Mesodermal cell (in vitro differentiated cells): ENCODE measurements at regions not wholly inside any gene's neighbourhood (a gene's known extent, or its start where the extent isn't known, plus 50 kb on each side); places are given as distances from the start of the nearest gene placed in this dataset.

Experiments
- H3K27ac ChIP-seq: 2 replicates; pipeline ENCODE4 v1.7.0; 2013; ENCODE audit warnings: mild to moderate bottlenecking, low read depth, low read length, moderate library complexity; ENCODE audit not compliant: severe bottlenecking
- H3K36me3 ChIP-seq: 2 replicates; pipeline ENCODE4 v1.7.1; 2013; ENCODE audit warnings: mild to moderate bottlenecking, low read length, moderate library complexity; ENCODE audit not compliant: control insufficient read depth, insufficient read depth
- H3K4me1 ChIP-seq: one replicate; pipeline ENCODE4 v1.7.1; 2013; ENCODE audit warnings: mild to moderate bottlenecking, low read length; ENCODE audit not compliant: insufficient read depth, control insufficient read depth, poor library complexity, severe bottlenecking
- H3K4me3 ChIP-seq: 2 replicates; pipeline ENCODE4 v1.7.0; 2013; ENCODE audit warnings: low read length, control low read depth, mild to moderate bottlenecking; ENCODE audit not compliant: insufficient read depth, poor library complexity, severe bottlenecking; ENCODE audit errors: extremely low read depth
- H3K9me3 ChIP-seq: 2 replicates; pipeline ENCODE4 v1.7.1; 2013; ENCODE audit warnings: mild to moderate bottlenecking, low read length, moderate library complexity; ENCODE audit not compliant: control insufficient read depth
- whole genome bisulfite sequencing, 2 experiments: methylation state at CpG; one replicate each; pipeline ENCODE4 v1.1.5; 2013; ENCODE audit warnings: missing lambda C conversion rate in 2 of 2; ENCODE audit not compliant: insufficient coverage in 2 of 2; 5-methylcytosine and 5-hydroxymethylcytosine counted together

DNA sequence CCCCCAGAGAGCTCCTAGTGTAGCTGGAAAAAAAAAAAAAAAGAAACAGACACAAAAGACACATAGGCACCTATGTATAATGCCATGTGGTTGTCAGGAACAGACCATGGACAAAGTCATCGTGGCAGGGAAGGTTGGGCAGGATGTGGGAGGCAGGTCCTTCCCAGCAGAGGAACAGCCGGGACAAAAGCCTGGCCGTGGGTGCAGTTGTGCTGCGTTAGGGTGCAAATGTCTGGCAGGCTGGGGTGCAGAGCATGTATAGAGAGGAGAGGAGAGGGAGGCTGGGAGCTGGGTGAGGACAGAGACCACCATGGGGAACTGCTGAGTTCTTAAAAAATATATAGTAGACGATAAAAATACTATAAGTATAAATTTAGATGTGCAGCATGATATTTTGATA, 125.7 kb upstream of the C1orf174 start:
- H3K4me3 ChIP-seq = no peak overlapping the region
- H3K4me1 ChIP-seq = no peaks in the 10 kb centered on the region
- no peaks in the 10 kb centered on the region for H3K9me3 ChIP-seq
- H3K27ac ChIP-seq = no peak overlapping the region
- 90 to 92% methylated on average over 3 to 4 of the region's 5 CpGs for WGBS, 2 experiments
- no peaks in the 10 kb centered on the region for H3K36me3 ChIP-seq

DNA sequence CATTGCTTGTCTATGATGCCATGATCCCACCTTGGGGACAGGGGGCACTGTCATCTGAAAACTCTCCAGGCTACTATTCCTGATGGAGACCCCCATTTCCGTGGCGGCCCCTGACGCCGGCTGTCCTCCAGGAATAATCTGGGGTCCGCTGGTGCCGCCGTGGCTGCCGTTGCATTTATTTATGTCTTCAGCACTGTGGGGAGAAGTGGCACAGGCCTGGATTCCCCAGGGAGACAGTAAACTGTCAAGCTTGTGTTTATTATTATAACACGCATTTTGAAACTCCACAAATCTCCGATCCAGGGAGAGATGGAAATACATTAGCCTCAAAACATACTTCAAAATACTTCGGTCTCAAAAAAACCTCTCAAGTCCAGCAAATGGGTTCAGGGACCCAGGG, 126.9 kb upstream of the C1orf174 start:
- H3K9me3 ChIP-seq = no peaks in the 10 kb centered on the region
- WGBS, 2 experiments = 86 to 90% methylated on average over 10 to 11 of the region's 11 CpGs
- no peak overlapping the region for H3K4me3 ChIP-seq
- H3K27ac ChIP-seq = no peak overlapping the region
- H3K36me3 ChIP-seq = no peaks in the 10 kb centered on the region
- no peaks in the 10 kb centered on the region for H3K4me1 ChIP-seq

DNA sequence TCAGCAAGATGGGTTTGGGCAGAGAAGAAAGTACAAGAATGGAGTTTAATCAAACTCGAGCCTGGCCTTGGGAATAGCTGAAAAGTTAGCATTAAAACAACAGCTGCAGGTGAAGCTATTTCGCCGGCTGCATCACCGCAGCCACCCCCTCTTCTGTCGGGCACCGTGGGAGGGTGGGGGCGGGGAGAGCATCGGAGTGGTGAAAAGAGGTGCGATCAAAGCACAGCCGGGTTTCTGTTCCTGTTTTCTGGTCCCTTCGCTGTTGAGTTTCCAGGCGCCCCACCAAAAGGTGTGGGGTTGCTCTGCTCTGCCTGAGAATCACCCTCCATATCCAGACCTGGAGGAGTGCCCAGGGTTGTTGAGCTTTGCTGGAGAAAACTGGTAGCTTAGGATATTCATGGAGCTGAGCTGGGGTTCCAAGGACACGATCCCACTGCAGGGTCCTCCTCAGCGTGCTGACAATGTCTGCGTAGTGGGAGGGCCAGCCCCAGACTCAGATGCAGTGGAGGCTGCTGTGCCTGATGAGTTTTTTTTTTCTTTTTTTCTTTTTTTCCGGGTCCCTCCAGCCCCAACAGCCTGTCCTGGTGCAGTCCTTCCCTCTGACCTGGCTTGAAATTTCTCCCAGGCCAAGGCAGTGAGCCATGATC, 127.5 kb upstream of the C1orf174 start:
- whole genome bisulfite sequencing, 2 experiments = 50 to 54% methylated on average over 6 to 9 of the region's 16 CpGs
- Histone ChIP-seq H3K4me1 (no peaks in the 10 kb centered on the region), H3K9me3 (no peaks in the 10 kb centered on the region), H3K27ac (no peak overlapping the region), H3K4me3 (no peak overlapping the region), H3K36me3 (no peaks in the 10 kb centered on the region)

DNA sequence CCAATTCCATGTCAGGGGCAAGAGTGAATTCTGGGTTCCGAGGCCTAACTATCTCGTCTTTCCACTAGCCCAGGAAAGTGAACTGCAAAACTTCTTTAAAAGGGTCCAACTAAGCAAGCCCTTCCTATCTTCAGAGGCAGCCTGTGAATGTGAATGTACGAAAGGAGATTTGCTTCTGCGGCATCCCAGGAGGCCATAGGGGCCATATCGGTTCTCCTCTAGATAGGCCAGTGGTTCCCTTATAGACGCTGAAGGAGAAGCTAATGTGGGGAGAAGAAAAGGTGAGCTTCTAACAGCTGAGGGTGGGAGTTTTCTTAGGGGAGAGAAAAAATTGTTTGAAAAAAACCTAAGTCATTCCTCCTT, 128.0 kb upstream of the C1orf174 start:
- no peaks in the 10 kb centered on the region for H3K36me3 ChIP-seq
- no peaks in the 10 kb centered on the region for H3K9me3 ChIP-seq
- no peak overlapping the region for H3K4me3 ChIP-seq
- no peak overlapping the region for H3K27ac ChIP-seq
- H3K4me1 ChIP-seq = no peaks in the 10 kb centered on the region
- 95 to 100% methylated on average over 3 to 4 of the region's 6 CpGs for WGBS, 2 experiments

DNA sequence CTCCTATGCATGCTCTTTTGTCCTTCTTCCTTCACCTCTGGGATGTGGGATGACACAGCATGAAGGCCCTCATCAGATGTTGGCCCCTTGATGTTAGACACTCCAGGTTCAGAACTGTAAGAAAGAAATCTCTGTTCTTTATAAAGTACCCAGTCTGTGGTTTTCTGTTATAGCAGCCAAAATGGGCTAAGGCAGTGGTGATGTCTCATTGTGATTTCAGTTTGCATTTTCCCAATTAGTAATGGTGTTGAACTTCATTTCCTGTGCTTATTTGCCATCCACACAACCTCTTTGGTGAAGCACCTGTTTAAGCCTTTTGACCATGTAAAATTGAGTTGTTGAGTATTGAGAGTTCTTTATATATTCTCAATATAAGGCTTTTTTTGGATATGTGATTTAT, 129.3 kb upstream of the C1orf174 start:
- Histone ChIP-seq H3K36me3 (no peaks in the 10 kb centered on the region), H3K4me1 (no peaks in the 10 kb centered on the region), H3K4me3 (no peak overlapping the region), H3K27ac (no peak overlapping the region), H3K9me3 (no peaks in the 10 kb centered on the region)

GRCh38 chr1:4032571-4032970, 132.5 kb upstream of the C1orf174 start:
- WGBS, 2 experiments = 84 to 100% methylated on average over 2 to 5 of the region's 6 CpGs

GRCh38 chr1:4033129-4033676, 133.1 kb upstream of the C1orf174 start:
- Histone ChIP-seq H3K36me3 (no peaks in the 10 kb centered on the region), H3K27ac (no peak overlapping the region), H3K4me1 (no peaks in the 10 kb centered on the region), H3K4me3 (no peak overlapping the region), H3K9me3 (no peaks in the 10 kb centered on the region)
- 78 to 84% methylated on average over 8 to 11 of the region's 14 CpGs for WGBS, 2 experiments

More at GRCh38 chr1:4032571-4032970, 132.5 kb upstream of the C1orf174 start:
- Histone ChIP-seq H3K27ac (no peak overlapping the region), H3K4me1 (no peaks in the 10 kb centered on the region), H3K9me3 (no peaks in the 10 kb centered on the region), H3K36me3 (no peaks in the 10 kb centered on the region), H3K4me3 (no peak overlapping the region)

- no peak overlapping the region for H3K4me3 ChIP-seq
- H3K27ac ChIP-seq = no peak overlapping the region
- H3K36me3 ChIP-seq = no peaks in the 10 kb centered on the region
- no peaks in the 10 kb centered on the region for H3K9me3 ChIP-seq
- H3K4me1 ChIP-seq = no peaks in the 10 kb centered on the region
- WGBS, 2 experiments = 39 to 48% methylated on average over 7 to 8 of the region's 8 CpGs
These were observed 133.6 kb upstream of the C1orf174 start for GRCh38 chr1:4033713-4034112.

DNA sequence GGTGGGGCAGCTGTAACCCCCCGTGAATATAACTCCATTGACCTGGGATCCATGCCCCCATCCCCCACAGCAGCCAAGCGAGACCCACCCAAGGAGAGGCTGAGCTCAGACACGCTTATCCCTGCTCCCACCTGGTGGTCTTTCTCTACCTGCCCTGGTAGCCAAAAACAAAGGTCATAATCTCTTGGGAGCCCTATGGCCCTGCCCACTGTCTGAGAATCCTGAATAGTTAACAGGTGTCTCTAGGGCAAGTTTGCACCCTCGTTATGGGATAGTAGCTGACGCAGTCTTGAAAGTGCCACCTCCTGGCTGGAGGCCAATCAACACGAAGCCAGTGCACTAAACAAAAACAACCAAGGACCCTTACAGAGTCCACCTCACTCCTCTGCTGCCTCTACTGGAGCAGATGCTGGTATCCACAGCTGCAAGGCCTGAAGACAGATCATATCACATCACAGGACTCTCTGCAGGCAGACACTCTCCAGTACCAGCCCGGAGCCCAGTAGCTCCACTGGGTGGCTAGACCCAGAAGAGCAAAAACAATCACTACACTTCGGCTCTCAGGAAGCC, 134.3 kb upstream of the C1orf174 start:
- Histone ChIP-seq H3K36me3 (no peaks in the 10 kb centered on the region), H3K4me1 (no peaks in the 10 kb centered on the region), H3K9me3 (no peaks in the 10 kb centered on the region), H3K4me3 (no peak overlapping the region), H3K27ac (no peak overlapping the region)
- WGBS, 2 experiments = 74 to 87% methylated on average over 6 to 7 of the region's 8 CpGs

DNA sequence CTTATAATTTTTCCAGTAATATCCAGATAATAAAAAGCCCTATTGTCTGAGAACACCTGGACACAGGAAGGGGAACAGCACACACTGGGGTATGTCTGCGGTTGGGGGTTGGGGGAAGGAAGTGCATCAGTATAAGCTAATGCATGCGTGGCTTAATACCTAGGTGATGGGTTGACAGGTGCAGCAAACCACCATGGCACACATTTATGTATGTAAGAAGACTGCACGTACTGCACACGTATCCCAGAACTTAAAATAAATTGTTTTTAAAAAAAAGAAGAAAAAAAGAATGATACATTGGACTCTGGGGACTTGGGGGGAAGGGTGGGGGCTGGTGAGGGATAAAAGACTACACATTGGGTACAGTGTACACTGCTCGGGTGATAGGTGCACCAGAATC, 144.9 kb upstream of the C1orf174 start:
- Histone ChIP-seq H3K4me1 (no peaks in the 10 kb centered on the region), H3K36me3 (no peaks in the 10 kb centered on the region), H3K9me3 (no peaks in the 10 kb centered on the region), H3K4me3 (no peak overlapping the region), H3K27ac (no peak overlapping the region)
- 83 to 93% methylated on average over 1 to 2 of the region's 5 CpGs for WGBS, 2 experiments

GRCh38 chr1:4045397-4046010, 145.4 kb upstream of the C1orf174 start:
- no peaks in the 10 kb centered on the region for H3K4me1 ChIP-seq
- WGBS, 2 experiments = 90 to 100% methylated on average over 1 to 2 of the region's 5 CpGs
- H3K27ac ChIP-seq = no peak overlapping the region
- H3K9me3 ChIP-seq = no peaks in the 10 kb centered on the region
- H3K36me3 ChIP-seq = no peaks in the 10 kb centered on the region
- H3K4me3 ChIP-seq = no peak overlapping the region
